NCI-H524 (cell line): ENCODE measurements at regions not wholly inside any gene's neighbourhood (a gene's known extent, or its start where the extent isn't known, plus 50 kb on each side); places are given as distances from the start of the nearest gene placed in this dataset.
A peak's percentile ranks its signal among the peaks of the same experiment; 100 is the strongest.
"Not testable (repeated sequence)": the region's sequence is repeated elsewhere in the genome, so short reads cannot be mapped to it uniquely, and the experiment has no call there.

Experiments
- DNase-seq, 2 experiments: peaks; one replicate each; lab custom pipeline; 2025; lab: John Stamatoyannopoulos, UW

GRCh38 chr18:5830902-5831301 is 64.4 kb downstream of the TMEM200C start:
- DNase-seq, result not testable (repeated sequence)

- no peak for DNase-seq
Observed at GRCh38 chr18:5828913-5829312, 66.4 kb downstream of the TMEM200C start.

- no peak for DNase-seq
Observed at GRCh38 chr18:5825663-5826062, 69.7 kb downstream of the TMEM200C start.

- no peak for DNase-seq
Observed at GRCh38 chr18:5824370-5824984, 70.8 kb downstream of the TMEM200C start.

- DNase-seq, result no peak
Observed at GRCh38 chr18:5817816-5818215, 77.5 kb downstream of the TMEM200C start.

DNA sequence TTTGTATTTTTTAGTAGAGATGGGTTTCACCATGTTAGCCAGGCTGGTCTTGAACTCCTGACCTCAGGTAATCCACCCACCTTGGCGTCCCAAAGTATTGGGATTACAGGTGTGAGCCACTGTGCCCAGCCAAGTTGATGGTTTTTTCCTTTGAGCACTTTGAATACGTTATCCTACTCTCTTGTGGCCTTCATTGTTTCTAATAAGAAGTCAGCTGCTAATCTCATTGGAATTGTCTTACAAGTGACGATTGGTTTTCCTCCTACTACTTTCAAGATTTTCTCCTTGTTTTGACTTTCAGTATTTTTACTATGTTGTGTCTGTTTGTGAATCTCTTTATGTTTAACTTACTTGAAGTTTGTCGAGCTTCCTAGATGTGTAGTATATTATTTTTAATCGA is 88.5 kb downstream of the TMEM200C start:
- no peak for DNase-seq

- no peak for DNase-seq
Observed at GRCh38 chr18:5787936-5788335, 107.4 kb downstream of the TMEM200C start.

GRCh38 chr18:5779922-5780321 is 115.4 kb downstream of the TMEM200C start:
- DNase-seq, result no peak

GRCh38 chr18:5772306-5773105 is 122.8 kb downstream of the TMEM200C start:
- DNase-seq, result no peak

DNA sequence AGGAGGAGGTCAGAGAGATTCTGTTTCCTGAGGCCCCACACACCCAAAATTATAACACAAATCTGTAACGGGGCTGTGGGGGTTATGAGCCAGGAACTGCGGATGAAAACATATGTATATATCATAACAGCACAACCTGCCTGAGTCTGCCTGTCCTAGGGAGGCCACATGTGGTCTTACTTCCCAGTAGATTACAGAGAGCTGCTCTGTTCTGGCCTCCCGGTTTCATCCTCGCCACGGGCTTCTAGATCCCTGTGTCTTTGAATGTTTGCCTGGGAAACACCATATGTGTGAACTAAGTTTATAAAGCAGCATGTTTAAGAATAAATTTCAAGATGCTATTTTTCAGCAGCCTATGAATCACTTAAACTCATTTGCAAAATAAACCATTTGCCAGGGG is 124.0 kb downstream of the TMEM200C start:
- no peak for DNase-seq

GRCh38 chr18:5770176-5770575 is 125.1 kb downstream of the TMEM200C start:
- DNase-seq, result peak in 1 of 2 experiments; percentile 7

DNA sequence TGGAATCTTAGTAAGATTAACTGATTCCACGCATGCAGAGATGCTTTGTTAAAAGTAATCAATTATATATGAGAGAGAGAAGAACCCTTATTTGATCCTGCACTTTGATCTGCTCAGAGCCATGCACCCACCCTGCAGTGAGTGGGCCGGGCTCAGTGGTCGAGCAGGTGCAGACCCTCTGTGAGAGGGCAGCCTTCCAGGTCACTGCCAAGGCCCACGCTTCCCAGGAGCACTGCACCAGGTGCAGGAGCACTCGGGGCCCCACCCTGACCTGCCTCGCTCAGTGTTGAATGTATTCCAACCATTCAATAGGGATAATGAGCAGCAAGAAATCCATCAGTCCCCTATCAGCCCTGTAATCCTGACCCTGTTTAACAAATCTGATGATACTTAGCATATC is 126.9 kb downstream of the TMEM200C start:
- no peak for DNase-seq

- DNase-seq, result peak; percentile 1 to 62
Observed at GRCh38 chr18:5759194-5759593, 136.1 kb downstream of the TMEM200C start.

GRCh38 chr18:5756823-5757222 is 138.5 kb downstream of the TMEM200C start:
- DNase-seq, result no peak

DNA sequence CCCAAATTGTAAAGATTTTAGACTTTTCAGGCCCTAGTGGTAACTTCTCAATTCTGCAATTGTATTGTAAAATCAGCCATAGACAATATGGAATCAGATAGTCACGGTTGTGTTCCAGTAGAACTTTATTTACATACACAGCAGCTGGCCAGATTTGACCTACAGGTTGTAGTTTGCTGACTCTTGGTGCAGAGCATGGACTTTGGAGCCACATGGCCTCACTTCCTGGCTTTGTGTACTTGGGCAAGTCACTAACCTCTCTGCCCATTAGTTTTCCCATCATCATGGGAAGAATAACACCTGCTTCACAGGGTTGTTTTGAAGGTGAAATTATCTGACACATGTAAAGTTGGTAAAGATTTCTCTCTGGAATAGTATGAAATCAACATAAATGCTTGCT is 147.6 kb downstream of the TMEM200C start:
- DNase-seq, result no peak

DNA sequence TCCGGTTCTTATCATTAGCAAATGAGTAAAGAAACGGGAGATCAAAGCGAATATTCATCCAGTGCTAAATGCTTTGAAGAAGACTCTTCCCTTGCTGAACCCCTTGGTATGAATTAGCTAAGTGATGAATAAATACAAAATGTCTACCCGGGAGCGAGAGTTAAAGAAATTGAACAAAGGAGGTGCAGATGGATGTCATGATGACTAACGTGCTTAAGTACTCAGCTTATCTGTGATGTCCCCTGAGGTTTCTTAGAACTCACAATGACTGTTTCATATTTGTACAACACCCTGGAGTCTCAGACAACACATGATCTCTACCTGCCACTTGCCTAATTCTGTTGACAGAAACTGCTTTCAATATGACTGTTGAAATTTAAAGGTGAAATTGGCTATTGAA is 148.5 kb downstream of the TMEM200C start:
- DNase-seq, result peak; percentile 23 to 63

DNA sequence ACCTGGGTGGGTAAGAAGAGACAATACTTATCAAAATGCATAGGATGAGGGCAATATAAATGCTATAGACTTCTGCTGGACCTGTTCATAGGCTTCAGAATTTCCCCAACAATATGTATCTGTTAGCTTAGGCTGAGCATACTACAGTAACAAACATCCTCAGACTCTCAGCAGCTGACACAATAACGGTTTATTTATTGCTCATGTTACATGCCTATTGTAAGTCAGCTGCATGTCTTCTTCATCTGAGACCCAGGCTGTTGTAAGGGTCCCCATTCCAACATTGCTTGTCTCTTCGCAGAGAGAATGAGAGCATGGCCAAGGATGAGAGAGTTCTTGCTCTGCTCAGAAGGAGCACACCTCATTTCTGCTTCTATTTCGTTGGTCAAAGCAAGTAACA is 150.7 kb downstream of the TMEM200C start:
- DNase-seq, result no peak

GRCh38 chr18:5738526-5738925 is 156.8 kb downstream of the TMEM200C start:
- DNase-seq, result no peak

- no peak for DNase-seq
Observed at GRCh38 chr18:5732318-5732717, 163.0 kb downstream of the TMEM200C start.

DNA sequence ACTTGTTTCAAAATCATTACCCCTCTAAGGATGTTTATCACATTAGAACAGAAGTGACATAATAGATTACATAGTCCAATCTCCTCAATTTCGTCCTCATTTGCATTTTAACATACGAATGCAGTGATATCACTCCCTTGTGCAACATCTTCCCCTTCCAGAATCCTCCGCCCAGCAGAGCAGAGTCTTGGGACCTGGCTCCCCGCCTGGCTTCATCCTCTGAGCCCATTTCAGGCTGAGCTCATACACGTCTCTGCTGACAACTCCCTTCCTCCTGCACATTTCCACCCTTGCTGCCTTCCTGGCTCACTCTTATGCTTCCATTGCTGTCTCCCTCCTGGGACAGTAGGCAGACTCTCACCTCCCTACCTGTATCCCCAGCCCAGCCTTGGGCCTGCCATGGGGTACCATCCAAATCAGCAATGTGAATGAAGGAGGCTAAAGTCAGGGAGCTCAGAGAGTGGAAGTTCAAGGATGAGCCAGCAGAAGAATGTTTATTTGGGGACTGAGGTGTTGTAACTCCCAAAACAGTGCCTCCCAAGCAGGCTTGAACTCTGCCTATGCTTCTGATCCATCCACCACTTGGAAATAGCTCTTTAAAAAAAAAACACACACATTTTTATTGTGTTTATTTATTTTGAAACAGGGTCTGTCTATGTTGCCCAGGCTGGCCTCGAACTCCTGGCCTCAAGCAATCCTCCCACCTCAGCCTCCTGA is 165.2 kb downstream of the TMEM200C start:
- no peak for DNase-seq

GRCh38 chr18:5728531-5728930 is 166.8 kb downstream of the TMEM200C start:
- DNase-seq, result no peak

DNA sequence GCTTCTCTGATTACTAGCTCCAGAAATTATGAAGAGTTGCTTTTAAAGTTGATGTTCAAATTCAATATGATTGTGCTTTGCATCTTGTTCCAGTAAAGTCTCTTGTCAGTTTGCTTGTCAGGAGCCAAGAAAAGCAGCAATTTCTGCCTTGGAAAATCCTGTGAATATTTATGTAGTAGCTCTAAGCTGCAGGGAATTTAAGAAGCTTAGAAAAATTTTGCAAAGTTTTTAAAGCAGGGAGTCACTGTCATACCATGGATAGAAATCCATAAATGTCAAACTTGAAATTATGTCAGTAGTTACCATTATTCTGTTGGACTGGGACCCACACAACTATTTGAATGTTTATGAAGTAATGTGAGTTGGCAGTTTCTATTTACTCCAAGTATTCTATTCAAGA is 169.3 kb downstream of the TMEM200C start:
- DNase-seq, result no peak

DNA sequence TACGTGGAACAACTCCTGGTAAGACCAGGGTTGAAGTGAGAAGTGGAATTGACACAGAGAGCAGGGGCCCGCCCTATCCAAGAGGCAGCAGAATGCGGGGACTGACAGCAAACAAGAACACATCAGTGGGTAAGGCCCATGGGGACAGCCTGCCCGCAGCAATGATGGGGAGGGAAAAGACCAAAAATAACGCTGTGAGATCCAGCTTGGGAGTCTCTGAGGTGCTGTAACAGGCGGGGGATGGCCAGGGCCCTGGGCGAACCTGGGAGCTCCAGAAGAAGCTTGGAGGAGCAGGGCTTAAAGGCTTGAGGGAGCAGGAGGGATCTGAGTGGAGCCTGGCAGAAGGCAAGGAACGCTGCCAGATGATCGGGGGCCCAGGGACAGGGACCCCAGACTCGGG is 173.4 kb downstream of the TMEM200C start:
- DNase-seq, result no peak
